Mucosa of descending colon (tissue), 3 donors: ENCODE measurements at regions not wholly inside any gene's neighbourhood (a gene's known extent, or its start where the extent isn't known, plus 50 kb on each side); places are given as distances from the start of the nearest gene placed in this dataset.

Experiments used
- ATAC-seq: fragments of 200-7000 bp; cut with Tn5 transposase; one replicate; pipeline ENCODE4 v1.9.1; 2020; ENCODE audit warnings: mild to moderate bottlenecking, moderate library complexity
- DNase-seq, 3 donors: peaks; one replicate each; pipeline ENCODE4 v3.0.0-alpha.2; 2020
- H3K36me3 ChIP-seq: fragments of 200-600 bp; one replicate; pipeline ENCODE4 v1.8.0; 2021; ENCODE audit warnings: low read depth, mild to moderate bottlenecking
- H3K4me1 ChIP-seq: fragments of 200-600 bp; one replicate; pipeline ENCODE4 v1.8.0; 2021; ENCODE audit warnings: low read depth, mild to moderate bottlenecking
- H3K4me3 ChIP-seq: fragments of 200-600 bp; one replicate; pipeline ENCODE4 v1.8.0; 2021; ENCODE audit warnings: mild to moderate bottlenecking
- H3K9me3 ChIP-seq: fragments of 200-600 bp; one replicate; pipeline ENCODE4 v1.8.0; 2021; ENCODE audit warnings: mild to moderate bottlenecking
- intact Hi-C, 2 donors: fragments of 100-400 bp; cut with DNase I in 1 of 2; cut with micrococcal nuclease in 1 of 2; formaldehyde crosslinking; loops; one replicate each; pipeline versions ENCODE4 v1.11.0 to v1.11.1; 2022; cut with DNase I, micrococcal nuclease
- TF ChIP-seq, protein P1 (sequence below): fragments of 200-600 bp; IDR thresholded peaks from one replicate; pipeline ENCODE4 v1.8.0; 2022; ENCODE audit warnings: antibody characterized with exemption, mild to moderate bottlenecking
- donor health status: DM: no; HTN: no; CAD: no; lungs with moderate emphysema.
- donor health status: DM: no; HTN: no; CAD: no.
- donor health status: DM: no; HTN: yes; CAD: no.

GRCh38 chr20:57888591-57888990 is 178.8 kb upstream of the PMEPA1 start:
- H3K36me3 ChIP-seq: no peaks in the 10 kb centered on the region
- TF ChIP-seq, protein P1, sequence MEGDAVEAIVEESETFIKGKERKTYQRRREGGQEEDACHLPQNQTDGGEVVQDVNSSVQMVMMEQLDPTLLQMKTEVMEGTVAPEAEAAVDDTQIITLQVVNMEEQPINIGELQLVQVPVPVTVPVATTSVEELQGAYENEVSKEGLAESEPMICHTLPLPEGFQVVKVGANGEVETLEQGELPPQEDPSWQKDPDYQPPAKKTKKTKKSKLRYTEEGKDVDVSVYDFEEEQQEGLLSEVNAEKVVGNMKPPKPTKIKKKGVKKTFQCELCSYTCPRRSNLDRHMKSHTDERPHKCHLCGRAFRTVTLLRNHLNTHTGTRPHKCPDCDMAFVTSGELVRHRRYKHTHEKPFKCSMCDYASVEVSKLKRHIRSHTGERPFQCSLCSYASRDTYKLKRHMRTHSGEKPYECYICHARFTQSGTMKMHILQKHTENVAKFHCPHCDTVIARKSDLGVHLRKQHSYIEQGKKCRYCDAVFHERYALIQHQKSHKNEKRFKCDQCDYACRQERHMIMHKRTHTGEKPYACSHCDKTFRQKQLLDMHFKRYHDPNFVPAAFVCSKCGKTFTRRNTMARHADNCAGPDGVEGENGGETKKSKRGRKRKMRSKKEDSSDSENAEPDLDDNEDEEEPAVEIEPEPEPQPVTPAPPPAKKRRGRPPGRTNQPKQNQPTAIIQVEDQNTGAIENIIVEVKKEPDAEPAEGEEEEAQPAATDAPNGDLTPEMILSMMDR: no peak
- no peak for DNase-seq
- no peak overlapping the region for H3K4me3 ChIP-seq
- intact Hi-C loops: no loop called here
- no peaks in the 10 kb centered on the region for H3K4me1 ChIP-seq
- no peaks in the 10 kb centered on the region for H3K9me3 ChIP-seq
- ATAC-seq: no peak

- Histone ChIP-seq H3K36me3 (no peaks in the 10 kb centered on the region), H3K4me3 (no peak overlapping the region), H3K9me3 (no peaks in the 10 kb centered on the region), H3K4me1 (no peaks in the 10 kb centered on the region)
- TF ChIP-seq, protein P1: no peak
- no peak for DNase-seq
- no peak for ATAC-seq
- intact Hi-C loops: no loop called here
Measured at GRCh38 chr20:57884956-57885355, 175.1 kb upstream of the PMEPA1 start.

- H3K4me3 ChIP-seq: no peak overlapping the region
- no peak for ATAC-seq
- no peak for DNase-seq
- no peaks in the 10 kb centered on the region for H3K9me3 ChIP-seq
- TF ChIP-seq, protein P1: no peak
- H3K4me1 ChIP-seq: no peaks in the 10 kb centered on the region
- no peaks in the 10 kb centered on the region for H3K36me3 ChIP-seq
- intact Hi-C loops: no loop called here
Measured at GRCh38 chr20:57883761-57884160, 173.9 kb upstream of the PMEPA1 start.

DNA sequence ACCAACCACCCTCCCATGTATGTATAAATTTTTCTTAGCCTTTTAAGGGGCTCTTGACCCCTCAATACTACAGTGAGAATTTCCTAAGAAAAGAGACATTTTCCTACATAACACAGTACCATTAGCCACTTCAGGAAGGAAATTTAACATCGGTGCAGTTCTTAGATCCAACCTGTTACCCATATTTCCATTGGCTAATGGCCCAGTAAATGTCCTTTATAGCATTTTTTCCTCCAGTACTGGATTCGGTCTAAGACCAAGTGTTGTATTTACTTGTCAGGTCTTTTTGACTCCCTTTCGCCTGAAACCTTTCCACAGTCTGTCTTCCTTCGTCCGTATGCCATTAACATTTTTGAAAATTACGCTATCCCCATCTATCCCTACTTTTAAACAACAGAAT is 173.4 kb upstream of the PMEPA1 start:
- H3K4me1 ChIP-seq: no peaks in the 10 kb centered on the region
- no peak overlapping the region for H3K4me3 ChIP-seq
- DNase-seq (no peak), ATAC-seq (no peak)
- H3K9me3 ChIP-seq: no peaks in the 10 kb centered on the region
- intact Hi-C loops: no loop called here
- H3K36me3 ChIP-seq: no peaks in the 10 kb centered on the region
- TF ChIP-seq, protein P1: no peak

- H3K36me3 ChIP-seq: no peaks in the 10 kb centered on the region
- no peaks in the 10 kb centered on the region for H3K4me1 ChIP-seq
- ATAC-seq (peak; percentile 7), DNase-seq (no peak)
- intact Hi-C loops: no loop called here
- TF ChIP-seq, protein P1: no peak
- H3K4me3 ChIP-seq: no peak overlapping the region
- no peaks in the 10 kb centered on the region for H3K9me3 ChIP-seq
Measured at GRCh38 chr20:57882451-57883161, 172.8 kb upstream of the PMEPA1 start.
